Left lung (tissue), 4 donors: ENCODE measurements at regions not wholly inside any gene's neighbourhood (a gene's known extent, or its start where the extent isn't known, plus 50 kb on each side); places are given as distances from the start of the nearest gene placed in this dataset.

ENCODE experiments used
- ATAC-seq: fragments of 200-7000 bp; cut with Tn5 transposase; one replicate; pipeline ENCODE4 v1.9.1; 2020; ENCODE audit warnings: moderate library complexity
- DNase-seq, 4 donors: peaks; one replicate each; pipeline ENCODE4 v3.0.0-alpha.2; 2013 to 2020
- H3K27ac ChIP-seq, 2 donors: fragments of 200-600 bp; sonication (generic) in 1 of 2; one replicate each; pipeline versions ENCODE4 v1.5.0 to v1.8.0; 2020 to 2021
- H3K27me3 ChIP-seq, 2 donors: fragments of 200-600 bp; sonication (generic) in 1 of 2; one replicate each; pipeline versions ENCODE4 v1.5.0 to v1.8.0; 2020 to 2021
- H3K36me3 ChIP-seq, 2 donors: fragments of 200-600 bp; sonication (generic) in 1 of 2; one replicate each; pipeline versions ENCODE4 v1.5.0 to v1.8.0; 2020 to 2021
- H3K4me1 ChIP-seq, 2 donors: fragments of 200-600 bp; one replicate each; pipeline ENCODE4 v1.8.0; 2021
- H3K4me3 ChIP-seq, 2 donors: fragments of 200-600 bp; sonication (generic) in 1 of 2; one replicate each; pipeline versions ENCODE4 v1.5.0 to v1.8.0; 2020 to 2021; ENCODE audit warnings: mild to moderate bottlenecking in 1 of 2
- H3K9me3 ChIP-seq, 2 donors: fragments of 200-600 bp; sonication (generic) in 1 of 2; one replicate each; pipeline versions ENCODE4 v1.5.0 to v1.8.0; 2020 to 2021
- CTCF ChIP-seq, 2 donors: fragments of 200-600 bp; sonication (generic) in 1 of 2; IDR thresholded peaks; one replicate each; pipeline versions ENCODE4 v1.5.0 to v1.8.0; 2021; ENCODE audit warnings: antibody characterized with exemption in 2 of 2
- intact Hi-C, 2 donors: fragments of 100-400 bp; cut with DNase I; formaldehyde crosslinking; loops; one replicate each; pipeline versions ENCODE4 v1.11.2 to v1.14.2; 2022
- donor health status: DM: no; HTN: yes; CAD: no.
- donor health status: DM: no; HTN: no; CAD: no.

- no peak for DNase-seq
- TF ChIP-seq CTCF (IDR thresholded peaks at IDR 0.05) = no peak
- Histone ChIP-seq H3K4me1 (no peaks in the 10 kb centered on the region), H3K4me3 (no peak overlapping the region), H3K27ac (no peak overlapping the region), H3K27me3 (no peaks in the 10 kb centered on the region), H3K9me3 (peaks cover 0 to 9% of the 10 kb centered on the region in 2 donors), H3K36me3 (no peaks in the 10 kb centered on the region)
- ATAC-seq = no peak
- intact Hi-C loops = no loop called here
Observed at GRCh38 chr11:42363701-42364100, 904.2 kb upstream of the LRRC4C start.

GRCh38 chr11:42390116-42390515 lies 921.7 kb upstream of the API5 start:
- Histone ChIP-seq H3K9me3 (peaks cover 0 to 2% of the 10 kb centered on the region in 2 donors), H3K4me3 (no peak overlapping the region), H3K36me3 (no peaks in the 10 kb centered on the region), H3K27ac (no peak overlapping the region), H3K27me3 (no peaks in the 10 kb centered on the region), H3K4me1 (no peaks in the 10 kb centered on the region)
- TF ChIP-seq CTCF (IDR thresholded peaks at IDR 0.05) = no peak
- no peak for ATAC-seq
- DNase-seq = no peak
- intact Hi-C loops = no loop called here

- Histone ChIP-seq H3K4me3 (no peak overlapping the region), H3K27ac (no peak overlapping the region), H3K36me3 (no peaks in the 10 kb centered on the region), H3K27me3 (no peaks in the 10 kb centered on the region), H3K4me1 (no peaks in the 10 kb centered on the region), H3K9me3 (peaks cover 0 to 6% of the 10 kb centered on the region in 2 donors)
- intact Hi-C loops = no loop called here
- ATAC-seq = no peak
- TF ChIP-seq CTCF (IDR thresholded peaks at IDR 0.05) = no peak
- no peak for DNase-seq
Observed at GRCh38 chr11:42397483-42397882, 914.3 kb upstream of the API5 start.

- no peaks in the 10 kb centered on the region for H3K4me1 ChIP-seq
- H3K27me3 ChIP-seq = no peaks in the 10 kb centered on the region
- peak in 1 of 4 donors; percentile 20 for DNase-seq
- intact Hi-C loops = no loop called here
- H3K4me3 ChIP-seq = no peak overlapping the region
- no peak for ATAC-seq
- H3K9me3 ChIP-seq = no peaks in the 10 kb centered on the region
- no peak overlapping the region for H3K27ac ChIP-seq
- no peak for TF ChIP-seq CTCF (IDR thresholded peaks at IDR 0.05)
- H3K36me3 ChIP-seq = no peaks in the 10 kb centered on the region
Observed at GRCh38 chr11:42407341-42407740, 904.5 kb upstream of the API5 start.

GRCh38 chr11:42410251-42410955 lies 901.4 kb upstream of the API5 start:
- intact Hi-C loops = no loop called here
- no peak for DNase-seq
- no peaks in the 10 kb centered on the region for H3K36me3 ChIP-seq
- no peak overlapping the region for H3K27ac ChIP-seq
- ATAC-seq = no peak
- H3K9me3 ChIP-seq = no peaks in the 10 kb centered on the region
- no peaks in the 10 kb centered on the region for H3K27me3 ChIP-seq
- no peak overlapping the region for H3K4me3 ChIP-seq
- H3K4me1 ChIP-seq = no peaks in the 10 kb centered on the region
- no peak for TF ChIP-seq CTCF (IDR thresholded peaks at IDR 0.05)
